Ectodermal cell (in vitro differentiated cells): ENCODE measurements at regions not wholly inside any gene's neighbourhood (a gene's known extent, or its start where the extent isn't known, plus 50 kb on each side); places are given as distances from the start of the nearest gene placed in this dataset.

Experiments used
- H3K27ac ChIP-seq: 2 replicates; pipeline ENCODE4 v1.7.0; 2013; ENCODE audit warnings: mild to moderate bottlenecking, low read depth, low read length; ENCODE audit not compliant: insufficient read depth, poor library complexity, severe bottlenecking
- H3K27me3 ChIP-seq: 2 replicates; pipeline ENCODE4 v1.7.0; 2013; ENCODE audit warnings: mild to moderate bottlenecking, low read length; ENCODE audit not compliant: insufficient read depth, control insufficient read depth, poor library complexity, severe bottlenecking
- H3K36me3 ChIP-seq: one replicate; pipeline ENCODE4 v1.7.0; 2013; ENCODE audit warnings: low read length; ENCODE audit not compliant: control insufficient read depth, insufficient read depth
- H3K4me1 ChIP-seq: one replicate; pipeline ENCODE4 v1.7.0; 2013; ENCODE audit warnings: low read length; ENCODE audit not compliant: control insufficient read depth, insufficient read depth
- H3K4me3 ChIP-seq: 2 replicates; pipeline ENCODE4 v1.7.0; 2013; ENCODE audit warnings: low read depth, low read length, control low read depth; ENCODE audit not compliant: insufficient read depth
- H3K9me3 ChIP-seq: 2 replicates; pipeline ENCODE4 v1.7.0; 2013; ENCODE audit warnings: mild to moderate bottlenecking, low read length, moderate library complexity; ENCODE audit not compliant: control insufficient read depth
- WGBS, 2 experiments: methylation state at CpG; one replicate each; pipeline ENCODE4 v1.1.7; 2013; ENCODE audit warnings: missing lambda C conversion rate in 2 of 2; 5-methylcytosine and 5-hydroxymethylcytosine counted together

DNA sequence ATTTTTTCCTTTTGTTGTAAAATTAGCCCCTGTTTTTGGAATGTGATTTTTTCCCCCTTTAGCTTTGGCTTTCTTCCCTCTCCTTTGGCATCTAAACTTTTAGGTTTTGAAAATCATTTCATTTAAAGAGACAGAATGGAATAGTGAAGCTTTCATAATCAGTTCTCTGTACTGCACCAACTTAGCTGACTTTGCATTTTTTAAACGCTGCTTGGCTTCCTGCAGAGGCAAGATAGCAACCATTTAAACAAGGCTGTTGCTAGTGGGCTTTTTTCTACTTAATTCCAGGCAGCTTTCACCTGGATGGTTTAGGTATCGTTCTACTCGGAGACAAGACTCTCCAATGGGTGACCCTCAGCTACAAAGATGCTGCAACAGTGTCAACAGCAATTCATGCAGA, 267.9 kb upstream of the PKDCC start:
- Histone ChIP-seq H3K9me3 (no peaks in the 10 kb centered on the region), H3K4me3 (no peak overlapping the region)
- 79 to 81% methylated on average over 3 of the region's 3 CpGs for WGBS, 2 experiments

DNA sequence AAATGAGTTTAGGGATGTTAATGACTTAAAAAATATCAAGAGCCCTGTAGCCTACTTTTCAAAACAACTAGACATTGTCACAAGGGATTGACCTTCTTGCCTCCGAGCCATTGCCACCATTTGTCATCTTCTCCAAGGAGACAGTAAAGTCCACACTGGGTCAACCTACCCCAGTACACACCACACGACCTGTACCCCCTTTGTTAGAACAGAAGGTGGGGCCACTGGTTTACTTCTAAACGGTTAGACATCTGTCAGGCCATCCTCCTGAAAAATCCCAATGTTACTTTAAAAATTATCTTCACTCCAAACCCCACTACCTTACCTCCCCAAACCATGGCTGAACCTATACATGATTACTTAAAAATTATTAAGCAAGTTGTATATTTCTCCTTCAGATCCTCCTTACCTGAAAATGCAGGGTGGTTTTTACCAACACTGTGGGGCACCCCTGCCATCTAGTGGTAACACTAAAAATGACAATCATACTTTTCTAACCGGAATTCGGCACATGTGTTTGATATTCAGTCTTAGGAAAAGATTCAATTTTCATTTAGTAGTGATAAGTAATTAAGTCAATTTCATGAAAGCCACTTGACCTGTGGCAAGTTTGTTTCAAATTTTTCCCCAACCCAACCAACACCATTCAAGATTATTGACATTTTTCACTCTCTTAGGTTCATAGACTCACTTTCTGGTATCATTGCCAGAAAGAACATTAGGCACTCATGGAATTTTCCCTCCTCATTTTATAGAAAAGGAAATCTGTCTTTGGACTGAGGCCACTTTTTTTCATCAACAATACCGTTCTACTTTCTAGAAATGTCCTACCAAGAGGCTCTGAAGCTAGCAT, 265.3 kb upstream of the PKDCC start:
- Histone ChIP-seq H3K36me3 (no peaks in the 10 kb centered on the region), H3K27ac (no peak overlapping the region), H3K27me3 (no peaks in the 10 kb centered on the region), H3K4me1 (no peaks in the 10 kb centered on the region), H3K4me3 (no peak overlapping the region), H3K9me3 (no peaks in the 10 kb centered on the region)
- 51 to 56% methylated on average over 4 to 6 of the region's 6 CpGs for WGBS, 2 experiments

More for the DNA sequence above, 267.9 kb upstream of the PKDCC start:
- H3K27me3 ChIP-seq = no peaks in the 10 kb centered on the region
- no peaks in the 10 kb centered on the region for H3K36me3 ChIP-seq
- no peak overlapping the region for H3K27ac ChIP-seq
- H3K4me1 ChIP-seq = no peaks in the 10 kb centered on the region

DNA sequence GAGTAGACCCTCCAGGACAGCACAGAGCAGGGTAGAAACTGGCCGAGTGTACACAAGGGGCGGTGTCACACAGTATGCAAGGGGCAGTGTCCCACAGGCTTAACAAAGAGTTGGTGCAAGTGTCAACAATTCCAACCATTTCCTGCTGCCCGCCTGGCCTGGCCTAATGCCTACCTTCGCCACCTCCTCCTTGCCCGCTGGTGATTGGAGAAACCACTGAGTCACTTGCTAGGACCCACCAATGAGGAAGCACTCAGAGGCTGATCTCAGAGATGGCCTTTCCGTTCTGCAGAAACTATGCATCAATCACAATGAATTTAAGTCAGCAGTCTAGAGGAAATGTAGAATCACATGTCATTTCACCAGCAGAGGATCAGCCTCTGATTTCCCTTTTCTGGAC, 263.3 kb upstream of the PKDCC start:
- Histone ChIP-seq H3K4me1 (no peaks in the 10 kb centered on the region), H3K36me3 (no peaks in the 10 kb centered on the region)
- 89 to 90% methylated on average over 6 of the region's 6 CpGs for WGBS, 2 experiments

DNA sequence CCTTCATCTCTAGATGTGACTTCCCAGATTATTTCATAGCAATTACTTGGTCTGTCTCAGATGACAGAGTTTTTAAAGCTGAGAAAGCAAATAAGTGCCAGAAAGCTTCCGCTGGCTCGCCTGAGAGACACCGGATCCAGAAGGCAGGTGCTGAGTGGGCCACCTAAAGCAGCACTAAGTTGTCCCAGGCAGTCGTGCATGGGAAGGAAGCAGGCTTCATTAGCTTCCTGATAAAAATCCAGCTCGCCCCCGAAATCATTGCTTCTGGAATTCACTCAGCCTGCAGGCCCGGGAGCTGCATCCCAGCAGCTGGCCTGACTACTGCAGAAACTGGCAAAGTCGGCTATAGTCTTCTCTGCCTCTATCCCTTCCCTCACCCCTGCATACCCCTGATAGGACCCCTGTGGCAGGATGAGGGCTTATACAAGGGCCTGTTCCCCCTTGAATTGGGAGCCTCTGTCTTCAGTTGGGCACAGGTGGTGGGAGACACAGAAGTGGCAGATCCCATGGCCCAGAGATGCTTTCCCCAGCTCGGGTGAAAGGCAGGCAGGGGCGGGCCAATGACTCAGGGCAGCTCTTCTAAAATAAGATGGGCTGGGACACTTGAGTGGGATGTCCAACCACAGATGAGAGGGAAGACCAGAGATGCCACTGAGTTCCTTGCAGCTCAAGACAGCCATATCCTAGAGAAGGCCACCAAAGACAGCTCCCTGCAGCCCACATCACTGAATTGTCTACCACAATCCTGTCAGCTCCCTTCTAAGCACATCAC, 262.4 kb upstream of the PKDCC start:
- H3K4me3 ChIP-seq = no peak overlapping the region
- no peaks in the 10 kb centered on the region for H3K4me1 ChIP-seq
- no peaks in the 10 kb centered on the region for H3K36me3 ChIP-seq
- WGBS, 2 experiments = 83 to 85% methylated on average over 10 of the region's 10 CpGs
- H3K9me3 ChIP-seq = no peaks in the 10 kb centered on the region
- no peaks in the 10 kb centered on the region for H3K27me3 ChIP-seq
- no peak overlapping the region for H3K27ac ChIP-seq

More for the DNA sequence above, 263.3 kb upstream of the PKDCC start:
- H3K27me3 ChIP-seq = no peaks in the 10 kb centered on the region
- no peaks in the 10 kb centered on the region for H3K9me3 ChIP-seq
- H3K27ac ChIP-seq = no peak overlapping the region
- H3K4me3 ChIP-seq = no peak overlapping the region

DNA sequence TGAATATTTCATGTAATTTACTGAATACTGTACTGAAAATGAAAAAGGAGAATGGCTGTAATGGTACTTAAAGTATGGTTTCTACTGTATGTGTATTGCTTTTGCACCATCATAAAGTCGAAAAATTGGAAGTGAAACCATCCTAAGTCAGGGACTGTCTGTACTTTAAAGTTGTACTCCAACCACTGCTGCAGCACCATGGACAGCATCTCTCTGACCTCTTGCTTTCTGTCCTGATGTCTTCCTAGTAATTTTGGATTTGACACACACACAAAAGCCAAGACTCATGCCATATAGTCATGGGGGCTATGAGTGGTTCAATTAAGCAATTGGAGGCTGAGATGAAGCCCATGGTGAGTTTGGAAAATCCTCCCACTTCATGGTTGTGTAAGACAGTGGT, 256.3 kb upstream of the PKDCC start:
- Histone ChIP-seq H3K9me3 (no peaks in the 10 kb centered on the region), H3K36me3 (no peaks in the 10 kb centered on the region), H3K4me1 (no peaks in the 10 kb centered on the region), H3K27me3 (no peaks in the 10 kb centered on the region), H3K27ac (no peak overlapping the region), H3K4me3 (no peak overlapping the region)
- WGBS, 2 experiments = 70 to 71% methylated on average over 1 of the region's 1 CpG

DNA sequence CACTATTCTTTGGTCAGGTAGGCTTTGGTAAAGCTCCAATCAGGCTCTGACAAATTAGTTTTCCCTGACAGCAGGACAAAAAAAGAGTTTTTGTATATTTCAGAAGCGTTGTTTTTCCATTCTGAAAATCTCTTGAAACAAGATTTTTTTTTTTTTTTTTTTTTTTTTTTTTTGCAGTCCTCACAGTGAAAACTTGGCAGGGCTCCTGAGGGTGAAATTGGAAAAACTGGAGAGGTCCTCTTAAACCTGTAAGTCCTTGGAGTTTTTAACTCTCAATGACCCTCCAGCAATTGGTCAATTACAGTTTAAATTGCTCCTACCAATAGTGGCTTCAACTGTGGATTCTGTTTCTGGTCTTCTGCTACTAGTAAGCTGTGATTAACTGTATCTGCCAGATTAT, 244.5 kb upstream of the PKDCC start:
- Histone ChIP-seq H3K36me3 (no peaks in the 10 kb centered on the region), H3K9me3 (peaks cover 4% of the 10 kb centered on the region), H3K4me3 (no peak overlapping the region), H3K4me1 (no peaks in the 10 kb centered on the region), H3K27me3 (no peaks in the 10 kb centered on the region), H3K27ac (no peak overlapping the region)
- 71 to 74% methylated on average over 1 of the region's 1 CpG for WGBS, 2 experiments

DNA sequence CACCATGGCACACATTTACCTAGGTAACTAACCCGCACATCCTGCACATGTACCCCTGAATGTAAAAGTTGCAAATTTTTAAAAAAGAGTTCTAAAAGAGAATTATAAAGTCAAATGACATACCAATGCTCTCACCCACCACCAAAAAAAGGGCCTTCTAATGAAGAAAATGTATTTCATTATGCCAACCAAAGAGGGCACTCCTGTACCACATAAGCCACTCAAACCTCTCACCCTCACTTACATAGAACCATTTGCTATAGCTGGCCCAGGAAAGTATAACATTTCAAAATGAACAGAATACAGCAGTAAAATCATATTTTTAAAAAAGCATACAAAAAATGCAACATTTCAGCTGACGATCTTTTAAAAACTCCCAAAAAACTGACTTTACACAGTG, 241.5 kb upstream of the PKDCC start:
- no peaks in the 10 kb centered on the region for H3K27me3 ChIP-seq
- H3K4me3 ChIP-seq = no peak overlapping the region
- H3K27ac ChIP-seq = no peak overlapping the region
- WGBS, 2 experiments = 50 to 70% methylated on average over 1 to 2 of the region's 2 CpGs
- no peaks in the 10 kb centered on the region for H3K36me3 ChIP-seq
- H3K9me3 ChIP-seq = peaks cover 4% of the 10 kb centered on the region
- no peaks in the 10 kb centered on the region for H3K4me1 ChIP-seq

DNA sequence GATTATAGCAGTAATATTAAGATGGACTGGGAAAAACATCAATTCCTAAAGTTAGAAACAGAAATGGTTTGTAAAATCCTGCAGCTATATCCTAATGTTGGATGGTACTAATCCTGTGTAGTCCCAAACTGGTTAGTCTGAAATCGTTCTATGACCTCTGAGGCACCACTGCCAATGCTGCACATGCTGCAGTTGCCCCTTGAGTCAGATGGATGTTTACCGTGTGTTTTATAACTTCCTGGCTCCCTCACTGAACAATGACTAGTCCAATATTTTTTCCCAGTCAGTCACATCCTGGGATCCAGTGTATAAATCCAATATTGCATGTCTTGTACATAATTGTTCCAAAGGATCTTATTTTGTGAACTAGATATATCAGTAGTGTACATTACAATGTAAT, 226.7 kb upstream of the PKDCC start:
- H3K27me3 ChIP-seq = no peaks in the 10 kb centered on the region

DNA sequence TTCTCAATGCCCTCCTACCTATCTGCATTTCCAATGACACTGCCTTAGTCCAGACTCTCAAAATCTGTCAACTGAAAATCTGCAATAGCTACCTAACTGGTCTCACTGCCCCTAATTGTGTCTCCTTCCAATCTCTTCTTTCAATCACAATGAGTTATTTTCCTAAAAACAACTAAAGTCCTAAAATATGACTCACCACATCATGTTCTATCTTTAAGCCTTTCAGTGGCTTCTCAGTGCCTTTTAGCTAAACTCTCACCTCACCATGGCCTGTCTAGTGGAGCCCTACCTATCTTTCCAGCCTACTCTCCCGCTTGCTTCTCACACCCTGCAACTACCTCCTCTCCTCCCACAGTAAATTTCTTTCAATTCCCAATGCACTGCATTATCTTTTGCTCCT, 220.9 kb upstream of the PKDCC start:
- no peaks in the 10 kb centered on the region for H3K9me3 ChIP-seq
- no peak overlapping the region for H3K27ac ChIP-seq
- H3K4me1 ChIP-seq = peaks cover 5% of the 10 kb centered on the region
- no peak overlapping the region for H3K4me3 ChIP-seq
- 86 to 91% methylated on average over 1 of the region's 1 CpG for WGBS, 2 experiments
- peaks cover 3% of the 10 kb centered on the region for H3K27me3 ChIP-seq
- H3K36me3 ChIP-seq = no peaks in the 10 kb centered on the region

More for the DNA sequence above, 226.7 kb upstream of the PKDCC start:
- Histone ChIP-seq H3K4me3 (no peak overlapping the region), H3K9me3 (no peaks in the 10 kb centered on the region), H3K27ac (no peak overlapping the region), H3K4me1 (no peaks in the 10 kb centered on the region), H3K36me3 (no peaks in the 10 kb centered on the region)
- WGBS, 2 experiments = 87 to 98% methylated on average over 2 of the region's 2 CpGs

DNA sequence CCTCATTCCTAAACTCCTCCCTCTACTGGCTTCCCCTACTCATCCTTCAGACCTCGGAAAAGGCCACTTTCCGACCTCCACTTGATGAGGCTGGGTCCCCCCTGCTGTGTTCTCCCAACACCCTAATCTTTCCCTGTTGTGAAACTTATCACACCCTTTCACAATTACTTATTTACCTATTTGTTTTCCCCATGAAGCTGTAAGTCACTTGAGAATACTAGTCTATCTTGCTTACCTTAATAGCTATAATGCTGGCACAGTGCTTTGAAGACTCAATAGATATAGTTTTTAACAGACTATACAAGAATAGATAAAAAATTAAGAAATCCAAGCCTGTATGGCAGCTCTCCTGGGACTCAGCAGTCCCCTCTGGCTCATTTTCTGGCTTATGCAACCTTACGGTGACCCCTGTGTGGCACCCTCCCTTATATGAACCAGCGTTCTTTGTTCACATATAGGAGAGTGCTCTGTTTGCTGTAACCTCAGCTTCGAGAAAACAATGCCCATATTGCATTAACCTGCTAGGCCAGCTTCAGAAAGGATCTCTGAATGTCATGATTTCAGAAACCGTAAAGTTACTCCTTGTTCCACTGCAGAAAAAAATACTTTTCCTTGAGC, 220.4 kb upstream of the PKDCC start:
- peaks cover 5% of the 10 kb centered on the region for H3K27me3 ChIP-seq

More for the DNA sequence above, 220.4 kb upstream of the PKDCC start:
- Histone ChIP-seq H3K9me3 (no peaks in the 10 kb centered on the region), H3K4me3 (no peak overlapping the region), H3K36me3 (no peaks in the 10 kb centered on the region), H3K27ac (no peak overlapping the region), H3K4me1 (peaks cover 5% of the 10 kb centered on the region)
- WGBS, 2 experiments = 71 to 74% methylated on average over 6 of the region's 6 CpGs
